LNCaP clone FGC (cell line): ENCODE measurements at regions not wholly inside any gene's neighbourhood (a gene's known extent, or its start where the extent isn't known, plus 50 kb on each side); places are given as distances from the start of the nearest gene placed in this dataset.

Experiments
- DNase-seq: peaks from one replicate; pipeline ENCODE4 v3.0.0-alpha.2; 2011; ENCODE audit warnings: low read depth
- H3K4me3 ChIP-seq: 2 replicates; pipeline ENCODE4 v1.5.1; 2011; ENCODE audit warnings: mild to moderate bottlenecking, low read depth, low read length, control low read depth
- TF ChIP-seq, protein P1 (sequence below): IDR thresholded peaks from 2 replicates; pipeline ENCODE4 v1.5.1; 2012; ENCODE audit warnings: mild to moderate bottlenecking; ENCODE audit not compliant: control insufficient read depth, insufficient read depth; ENCODE audit errors: extremely low read depth

DNA sequence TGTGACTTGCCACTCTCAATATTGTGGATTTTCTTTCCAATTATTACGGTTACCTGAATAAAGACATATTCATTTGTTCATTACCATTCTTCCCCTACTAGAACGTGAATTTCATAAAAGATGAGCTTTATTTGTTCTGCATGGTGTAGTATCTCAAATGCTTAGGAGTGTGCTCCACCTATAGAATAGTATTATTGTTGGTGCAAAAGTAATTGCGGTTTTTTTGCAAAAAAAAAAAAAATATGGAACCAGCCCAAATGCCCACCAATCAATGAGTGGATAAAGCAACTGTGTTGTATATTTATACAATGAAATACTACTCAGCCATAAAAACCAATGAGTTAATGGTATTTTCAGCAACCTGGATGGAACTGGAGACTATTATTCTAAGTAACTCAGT, 525.5 kb upstream of the PRKX start:
- TF ChIP-seq, protein P1, sequence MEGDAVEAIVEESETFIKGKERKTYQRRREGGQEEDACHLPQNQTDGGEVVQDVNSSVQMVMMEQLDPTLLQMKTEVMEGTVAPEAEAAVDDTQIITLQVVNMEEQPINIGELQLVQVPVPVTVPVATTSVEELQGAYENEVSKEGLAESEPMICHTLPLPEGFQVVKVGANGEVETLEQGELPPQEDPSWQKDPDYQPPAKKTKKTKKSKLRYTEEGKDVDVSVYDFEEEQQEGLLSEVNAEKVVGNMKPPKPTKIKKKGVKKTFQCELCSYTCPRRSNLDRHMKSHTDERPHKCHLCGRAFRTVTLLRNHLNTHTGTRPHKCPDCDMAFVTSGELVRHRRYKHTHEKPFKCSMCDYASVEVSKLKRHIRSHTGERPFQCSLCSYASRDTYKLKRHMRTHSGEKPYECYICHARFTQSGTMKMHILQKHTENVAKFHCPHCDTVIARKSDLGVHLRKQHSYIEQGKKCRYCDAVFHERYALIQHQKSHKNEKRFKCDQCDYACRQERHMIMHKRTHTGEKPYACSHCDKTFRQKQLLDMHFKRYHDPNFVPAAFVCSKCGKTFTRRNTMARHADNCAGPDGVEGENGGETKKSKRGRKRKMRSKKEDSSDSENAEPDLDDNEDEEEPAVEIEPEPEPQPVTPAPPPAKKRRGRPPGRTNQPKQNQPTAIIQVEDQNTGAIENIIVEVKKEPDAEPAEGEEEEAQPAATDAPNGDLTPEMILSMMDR: no peak
- H3K4me3 ChIP-seq: no peak overlapping the region
- no peak for DNase-seq

DNA sequence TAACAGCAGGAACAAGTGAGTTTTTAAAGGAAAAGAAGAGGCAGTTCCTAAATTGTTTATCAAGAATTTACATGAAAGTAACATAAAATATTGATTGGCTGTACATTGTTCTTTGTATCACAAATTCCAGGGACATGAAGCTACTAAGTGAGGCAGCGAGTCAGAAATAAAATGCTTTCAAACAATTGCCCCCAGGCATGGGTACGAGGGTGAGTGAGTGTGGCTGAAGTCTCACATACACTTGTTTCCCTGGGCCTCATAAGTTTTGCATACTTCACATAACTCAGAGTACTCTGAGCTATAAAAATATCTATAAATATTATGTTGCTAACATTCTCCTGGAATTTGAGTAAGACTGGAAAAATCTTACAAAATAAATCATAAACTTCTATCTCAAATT, 511.6 kb upstream of the PRKX start:
- H3K4me3 ChIP-seq: no peak overlapping the region
- DNase-seq: no peak
- TF ChIP-seq, protein P1: no peak

DNA sequence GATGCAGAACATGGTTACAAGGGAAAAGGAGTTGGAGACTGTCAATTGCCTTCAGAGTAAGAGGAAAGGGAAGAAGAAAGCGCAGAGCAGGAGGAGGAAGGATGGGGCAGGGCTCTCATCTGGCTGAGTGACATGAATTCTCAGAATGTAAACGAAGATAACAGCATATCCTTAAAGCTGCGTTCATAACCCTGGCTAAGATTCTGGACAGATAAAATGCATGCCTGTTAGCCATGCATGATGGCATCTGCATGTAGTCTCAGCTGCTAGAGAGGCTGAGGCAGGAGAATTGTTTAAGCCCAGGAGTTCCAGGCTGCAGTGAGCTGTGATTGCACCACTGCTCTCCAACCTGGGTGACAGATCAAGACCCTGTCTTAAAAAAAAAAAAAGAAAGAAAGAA, 493.5 kb upstream of the PRKX start:
- H3K4me3 ChIP-seq: no peak overlapping the region
- TF ChIP-seq, protein P1: no peak
- no peak for DNase-seq

DNA sequence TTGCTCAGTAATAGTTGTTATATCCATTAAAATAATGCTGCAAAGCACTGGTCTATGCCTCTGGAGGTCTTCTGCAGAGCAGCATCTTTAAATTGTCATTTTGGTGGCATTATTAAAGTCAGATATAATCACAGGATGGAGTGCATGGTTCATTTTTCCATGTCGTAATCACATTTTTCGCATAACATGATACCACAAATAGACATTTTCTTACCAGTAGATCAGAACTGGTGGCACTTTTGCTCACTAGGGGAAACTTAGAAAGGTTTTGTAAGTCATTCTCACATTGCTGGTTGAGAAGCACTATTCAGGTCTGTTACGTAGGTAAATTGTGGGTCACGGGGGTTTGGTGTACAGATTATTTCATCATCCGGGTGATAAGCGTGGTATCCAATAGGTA, 484.5 kb upstream of the PRKX start:
- TF ChIP-seq, protein P1: no peak
- H3K4me3 ChIP-seq: no peak overlapping the region

DNA sequence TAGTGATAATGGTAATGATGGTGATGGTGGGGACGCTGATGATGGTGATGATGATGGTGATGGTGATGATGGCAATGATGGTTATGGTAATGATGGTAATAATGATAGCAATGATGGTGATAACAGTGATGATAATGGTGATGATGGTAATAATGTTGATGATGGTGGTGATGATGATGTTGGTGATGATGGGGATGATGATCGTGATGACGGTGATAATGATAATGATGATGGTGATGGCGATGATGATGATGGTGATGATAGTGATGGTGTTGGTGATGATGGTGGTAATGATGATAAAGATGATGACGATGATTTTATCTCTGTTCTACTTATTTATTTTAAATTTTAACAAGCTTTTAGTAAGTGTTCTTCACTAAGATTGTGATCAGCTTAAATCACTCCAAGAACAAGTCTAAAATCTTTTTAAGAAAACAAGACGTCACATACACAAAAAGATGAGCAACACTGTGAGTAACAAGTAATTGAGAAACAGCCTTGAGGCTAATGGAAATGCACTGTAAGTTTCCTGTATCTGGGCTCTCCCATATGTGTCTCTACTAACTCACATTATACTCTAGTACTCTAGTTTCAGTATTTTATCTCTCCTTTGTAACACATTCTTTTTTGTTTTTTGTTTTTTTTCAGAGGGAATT, 480.2 kb upstream of the PRKX start:
- TF ChIP-seq, protein P1: no peak
- no peak overlapping the region for H3K4me3 ChIP-seq

More for the DNA sequence above, 484.5 kb upstream of the PRKX start:
- no peak for DNase-seq

DNA sequence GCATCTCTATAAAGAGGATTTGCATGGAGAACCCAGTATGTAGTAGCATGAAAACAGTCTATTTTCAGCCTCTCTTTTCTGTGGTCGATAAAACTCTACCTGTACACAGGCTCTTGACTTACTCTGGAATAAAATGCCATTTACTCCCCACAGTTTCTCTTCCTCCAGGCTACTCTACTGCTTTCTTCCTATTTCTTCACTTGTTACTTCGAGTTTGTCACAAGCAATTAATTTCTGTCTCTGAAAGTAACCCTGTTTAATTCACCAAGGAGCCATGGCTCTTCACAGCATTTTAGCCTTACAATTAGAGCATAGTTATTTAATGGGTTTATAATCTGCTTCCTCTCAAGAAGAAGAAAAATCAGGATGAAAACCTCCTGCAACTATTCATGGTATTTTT, 472.9 kb upstream of the PRKX start:
- no peak for DNase-seq
- H3K4me3 ChIP-seq: no peak overlapping the region
- TF ChIP-seq, protein P1: no peak

More for the DNA sequence above, 480.2 kb upstream of the PRKX start:
- DNase-seq: no peak

DNA sequence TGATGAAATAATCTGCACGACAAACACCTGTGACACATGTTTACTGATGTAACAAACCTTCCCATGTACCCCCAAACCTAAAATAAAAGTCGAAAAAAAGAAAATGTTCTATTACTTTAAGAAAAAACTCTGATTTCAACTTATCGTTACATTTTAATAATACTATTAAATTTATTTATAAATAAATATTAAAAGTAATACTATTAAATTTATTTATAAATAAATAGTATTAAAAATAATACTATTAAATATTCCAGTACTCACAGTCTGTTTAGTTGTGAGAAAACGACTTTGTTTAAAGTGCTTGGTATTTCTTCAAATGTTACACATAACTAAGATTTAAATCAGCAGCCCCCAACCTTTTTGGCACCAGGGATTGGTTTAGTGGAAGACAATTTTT, 471.6 kb upstream of the PRKX start:
- H3K4me3 ChIP-seq: no peak overlapping the region
- no peak for DNase-seq
- TF ChIP-seq, protein P1: no peak
